GM12878 (cell line): ENCODE measurements at regions not wholly inside any gene's neighbourhood (a gene's known extent, or its start where the extent isn't known, plus 50 kb on each side); places are given as distances from the start of the nearest gene placed in this dataset.

Source experiments
- ATAC-seq: fragments of 200-7000 bp; cut with Tn5 transposase; 3 replicates; pipeline ENCODE4 v1.9.1; 2020; ENCODE audit warnings: mild to moderate bottlenecking, moderate library complexity
- BruUV-seq: library from RNA; stranded (reverse); fragments of 400-500 nt; replicated peaks from 2 replicates; lab custom pipeline; 2021; lab: Mats Ljungman, UMichigan
- CTCF ChIA-PET: fragments of 300-600 bp; sonication (Branson Sonifier 250); formaldehyde crosslinking; extraction: SDS; loops from one replicate; lab custom pipeline; 2021; ENCODE audit warnings: inconsistent platforms; lab: Yijun Ruan, JAX
- POLR2A ChIA-PET: fragments of 350-600 bp; formaldehyde crosslinking; extraction: SDS; loops from one replicate; lab custom pipeline; 2021; ENCODE audit warnings: inconsistent platforms; lab: Charles Lee
- RAD21 ChIA-PET: fragments of 300-600 bp; sonication (Branson Sonifier 250); formaldehyde crosslinking; loops from one replicate; lab custom pipeline; 2023; ENCODE audit warnings: antibody characterized with exemption; ENCODE audit not compliant: unreplicated experiment; lab: Charles Lee
- SMC1A ChIA-PET: fragments of 300-600 bp; sonication (Branson Sonifier 250); formaldehyde crosslinking; loops from one replicate; lab custom pipeline; 2023; ENCODE audit not compliant: unreplicated experiment, uncharacterized antibody; lab: Charles Lee
- DNase-seq: peaks from one replicate; pipeline ENCODE4 v3.0.0-alpha.2; 2011; ENCODE audit warnings: low read depth, low spot score
- FAIRE-seq: peaks from 3 replicates; lab custom pipeline; 2011; peaks lifted over from hg19 to GRCh38; lab: Jason Lieb, UNC
- H2AFZ ChIP-seq: 2 replicates; pipeline ENCODE4 v1.6.0; 2011; ENCODE audit warnings: low read depth, low read length, control low read depth; ENCODE audit not compliant: control insufficient read depth
- H3K27ac ChIP-seq: 2 replicates; pipeline ENCODE4 v1.5.1; 2011; ENCODE audit warnings: control low read depth; ENCODE audit not compliant: control insufficient read depth, insufficient read depth
- H3K27me3 ChIP-seq, 2 experiments: replicated peaks in 1 of 2; 2 replicates each; pipeline versions ENCODE4 v1.6.0 to v1.6.1; 2011; ENCODE audit warnings: low read length in 1 of 2; ENCODE audit not compliant: control insufficient read depth in 2 of 2, insufficient read depth in 2 of 2
- H3K36me3 ChIP-seq, 2 experiments: 2 replicates each; pipeline ENCODE4 v1.5.1; 2011; ENCODE audit warnings: low read length in 1 of 2; ENCODE audit not compliant: control insufficient read depth in 2 of 2, insufficient read depth in 2 of 2
- H3K4me1 ChIP-seq: 2 replicates; pipeline ENCODE4 v1.6.1; 2011; ENCODE audit warnings: mild to moderate bottlenecking, low read length, moderate library complexity, mixed read lengths; ENCODE audit not compliant: control insufficient read depth, insufficient read depth
- H3K4me2 ChIP-seq: 2 replicates; pipeline ENCODE4 v1.6.0; 2011; ENCODE audit warnings: control low read depth; ENCODE audit not compliant: control insufficient read depth, insufficient read depth
- H3K4me3 ChIP-seq: fragments of 200-600 bp; sonication (generic); 2 replicates; pipeline ENCODE4 v1.5.1; 2016
- H3K79me2 ChIP-seq: 2 replicates; pipeline ENCODE4 v1.6.0; 2011; ENCODE audit warnings: low read length; ENCODE audit not compliant: control insufficient read depth, insufficient read depth
- H3K9ac ChIP-seq: 2 replicates; pipeline ENCODE4 v1.8.0; 2011; ENCODE audit warnings: low read length, control low read depth, mixed read lengths; ENCODE audit not compliant: control insufficient read depth, insufficient read depth
- H3K9me3 ChIP-seq: replicated peaks from 3 replicates; pipeline ENCODE4 v1.5.1; 2011; ENCODE audit warnings: mild to moderate bottlenecking, low read length; ENCODE audit not compliant: control insufficient read depth, insufficient read depth
- H4K20me1 ChIP-seq: 2 replicates; pipeline ENCODE4 v1.6.0; 2011; ENCODE audit not compliant: control insufficient read depth, insufficient read depth
- CHD4 ChIP-seq: fragments of 200-600 bp; sonication (generic); IDR thresholded peaks from 2 replicates; pipeline ENCODE4 v1.6.1; 2016; ENCODE audit warnings: mild to moderate bottlenecking
- CTCF ChIP-seq, 3 experiments: IDR thresholded peaks in 2 of 3; conservative IDR thresholded peaks in 1 of 3; 2 replicates each; pipeline ENCODE4 v1.5.1; 2011; ENCODE audit warnings: low read depth in 3 of 3, low read length in 3 of 3, mild to moderate bottlenecking in 3 of 3, control low read depth in 2 of 3, moderate library complexity in 2 of 3, inconsistent platforms in 1 of 3, mixed read lengths in 1 of 3; ENCODE audit not compliant: control insufficient read depth in 2 of 3, insufficient read depth in 1 of 3; ENCODE audit errors: extremely low read depth in 1 of 3
- GABPA ChIP-seq: IDR thresholded peaks from 2 replicates; pipeline ENCODE4 v1.6.1; 2014; ENCODE audit warnings: antibody characterized with exemption, low read depth, mild to moderate bottlenecking, inconsistent platforms
- HDAC6 ChIP-seq: fragments of 200-600 bp; sonication (generic); IDR thresholded peaks from one replicate; pipeline ENCODE4 v1.8.0; 2017; ENCODE audit warnings: antibody characterized with exemption; ENCODE audit not compliant: unreplicated experiment
- MEF2B ChIP-seq: fragments of 450-650 bp; IDR thresholded peaks from 2 replicates; pipeline ENCODE4 v1.6.1; 2018; ENCODE audit warnings: mild to moderate bottlenecking, moderate library complexity; ENCODE audit not compliant: partially characterized antibody, poor library complexity, severe bottlenecking
- POU2F2 ChIP-seq: IDR thresholded peaks from 3 replicates; pipeline ENCODE4 v1.6.1; 2011; ENCODE audit warnings: low read depth, mild to moderate bottlenecking, low read length, borderline replicate concordance
- SIX5 ChIP-seq: IDR thresholded peaks from 2 replicates; pipeline ENCODE4 v1.6.1; 2011; ENCODE audit warnings: mild to moderate bottlenecking, low read depth, low read length, moderate library complexity; ENCODE audit not compliant: severe bottlenecking
- ZBTB11 ChIP-seq: fragments of 450-650 bp; formaldehyde crosslinking; IDR thresholded peaks from 2 replicates; pipeline ENCODE4 v1.5.0; 2022; ENCODE audit warnings: mild to moderate bottlenecking, missing genetic modification characterization
- ZBTB33 ChIP-seq: fragments of 450-650 bp; IDR thresholded peaks from 2 replicates; pipeline ENCODE4 v1.6.1; 2017; ENCODE audit warnings: mild to moderate bottlenecking
- WGBS: methylation state at CpG from one replicate; pipeline ENCODE4 v1.1.6; 2016; ENCODE audit warnings: low lambda C conversion rate; ENCODE audit not compliant: insufficient replicate concordance, insufficient coverage; ENCODE audit errors: missing lambda C conversion rate; 5-methylcytosine and 5-hydroxymethylcytosine counted together
- in situ Hi-C: fragments of 300-500 bp; cut with MboI; formaldehyde crosslinking; loops from 9 replicates; pipeline ENCODE4 v1.14.3; 2018; ENCODE audit warnings: mixed read lengths
- intact Hi-C: fragments of 100-400 bp; cut with micrococcal nuclease; formaldehyde crosslinking; loops from one replicate; pipeline ENCODE4 v1.14.2; 2022; ENCODE audit not compliant: unreplicated experiment
- TF ChIP-seq, protein P1 (sequence below): IDR thresholded peaks from 2 replicates; pipeline ENCODE4 v1.6.1; 2011; ENCODE audit warnings: mild to moderate bottlenecking, low read depth, low read length, moderate library complexity; ENCODE audit not compliant: insufficient replicate concordance

DNA sequence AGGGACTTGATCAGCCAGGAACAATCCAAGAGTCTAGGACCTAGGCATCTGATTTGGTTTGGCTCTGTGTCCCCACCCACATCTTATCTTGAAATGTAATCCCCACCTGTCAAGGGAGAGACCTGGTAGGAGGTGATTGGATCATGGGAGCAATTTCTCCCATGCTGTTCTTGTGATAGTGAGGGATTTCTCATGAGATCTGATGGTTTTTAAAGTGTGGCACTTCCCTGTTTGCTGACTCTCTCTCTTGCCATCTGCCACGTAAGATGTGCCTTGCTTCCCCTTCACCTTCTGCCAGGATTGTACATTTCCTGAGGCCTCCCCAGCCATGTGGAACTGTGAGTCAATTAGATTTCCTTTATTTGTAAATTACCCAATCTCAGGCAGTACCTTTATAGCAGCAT is 201.7 kb upstream of the ACTBL2 start:
- FAIRE-seq (no peak), DNase-seq (no peak), ATAC-seq (no peak)
- WGBS = 54% methylated on average over 1 of the region's 1 CpG
- intact Hi-C loops = no loop called here
- RAD21 ChIA-PET = no interaction called here
- Histone ChIP-seq H3K36me3 (no peaks in the 10 kb centered on the region), H3K79me2 (no peaks in the 10 kb centered on the region), H3K27ac (no peak overlapping the region)
- no TSS peak for BruUV-seq
- CTCF ChIA-PET = no interaction called here
- TF ChIP-seq SIX5 (no peak), HDAC6 (no peak), ZBTB33 (no peak), GABPA (no peak), POU2F2 (no peak), ZBTB11 (CRISPR knock-in tag) (no peak), CTCF (IDR thresholded peaks at IDR 0.05 in 2 of 3, conservative IDR thresholded peaks at IDR 0.05 in 1 of 3; ENCODE audit: control insufficient read depth in 2 of 3, extremely low read depth in 1 of 3, insufficient read depth in 1 of 3, low read depth in 3 of 3, low read length in 3 of 3) (no peak), MEF2B (no peak), CHD4 (no peak)
- TF ChIP-seq, protein P1, sequence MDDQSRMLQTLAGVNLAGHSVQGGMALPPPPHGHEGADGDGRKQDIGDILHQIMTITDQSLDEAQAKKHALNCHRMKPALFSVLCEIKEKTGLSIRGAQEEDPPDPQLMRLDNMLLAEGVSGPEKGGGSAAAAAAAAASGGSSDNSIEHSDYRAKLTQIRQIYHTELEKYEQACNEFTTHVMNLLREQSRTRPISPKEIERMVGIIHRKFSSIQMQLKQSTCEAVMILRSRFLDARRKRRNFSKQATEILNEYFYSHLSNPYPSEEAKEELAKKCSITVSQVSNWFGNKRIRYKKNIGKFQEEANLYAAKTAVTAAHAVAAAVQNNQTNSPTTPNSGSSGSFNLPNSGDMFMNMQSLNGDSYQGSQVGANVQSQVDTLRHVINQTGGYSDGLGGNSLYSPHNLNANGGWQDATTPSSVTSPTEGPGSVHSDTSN = no peak
- TF ChIP-seq, all 136 proteins: peak for 0
- Histone ChIP-seq H4K20me1 (no peaks in the 10 kb centered on the region), H3K4me2 (no peak overlapping the region), H3K9ac (no peak overlapping the region), H2AFZ (no peak overlapping the region), H3K27me3 (no peaks in the 10 kb centered on the region; a peak in 1 of 4 replicates), H3K4me1 (no peaks in the 10 kb centered on the region), H3K9me3 (no peaks in the 10 kb centered on the region), H3K4me3 (no peak overlapping the region)
- ChIA-PET POLR2A (no interaction called here), SMC1A (interaction anchor here (1.7 kb wide), 1 partner anchor 34 kb away, joined by 4 read pairs; no protein-coding TSS in a partner anchor)
- in situ Hi-C loops = no loop called here
